Endothelial cell of umbilical vein (primary cell): ENCODE measurements at regions not wholly inside any gene's neighbourhood (a gene's known extent, or its start where the extent isn't known, plus 50 kb on each side); places are given as distances from the start of the nearest gene placed in this dataset.

Experiments used
- EZH2 ChIP-seq: IDR thresholded peaks from 2 replicates; pipeline ENCODE4 v1.6.1; 2012; ENCODE audit warnings: borderline replicate concordance, low read depth, mild to moderate bottlenecking, moderate library complexity, low read length, inconsistent platforms; ENCODE audit not compliant: severe bottlenecking
- FOS ChIP-seq: IDR thresholded peaks from 2 replicates; pipeline ENCODE4 v1.6.1; 2011; ENCODE audit warnings: mild to moderate bottlenecking, low read length, moderate library complexity, borderline replicate concordance; ENCODE audit not compliant: insufficient read depth
- GATA2 ChIP-seq: IDR thresholded peaks from 2 replicates; pipeline ENCODE4 v1.7.0; 2011; ENCODE audit warnings: low read depth, mild to moderate bottlenecking, moderate library complexity, mixed read lengths, low read length; ENCODE audit not compliant: insufficient read length, insufficient read depth
- JUN ChIP-seq: IDR thresholded peaks from 2 replicates; pipeline ENCODE4 v1.6.1; 2011; ENCODE audit warnings: borderline replicate concordance, low read depth; ENCODE audit not compliant: insufficient read length, insufficient read depth
- MYC ChIP-seq: IDR thresholded peaks from one replicate; pipeline ENCODE4 v1.6.1; 2011; ENCODE audit warnings: mild to moderate bottlenecking, low read depth, low read length
- POLR2A ChIP-seq: IDR thresholded peaks from 2 replicates; pipeline ENCODE4 v1.6.1; 2012; ENCODE audit warnings: low read depth, mild to moderate bottlenecking, control low read depth, low read length
- POLR2AphosphoS5 ChIP-seq: IDR thresholded peaks from 2 replicates; pipeline ENCODE4 v1.6.1; 2012; ENCODE audit warnings: low read depth, mild to moderate bottlenecking, control low read depth, low read length, moderate library complexity; ENCODE audit not compliant: insufficient read depth
- TF ChIP-seq, protein P1 (sequence below), 2 donors: IDR thresholded peaks; 1 replicate in 1 of 2; 2 replicates in 1 of 2; pipeline ENCODE4 v1.5.1; 2011; ENCODE audit warnings: low read length in 2 of 2, mild to moderate bottlenecking in 2 of 2, moderate library complexity in 2 of 2, control low read depth in 1 of 2, inconsistent platforms in 1 of 2, low read depth in 1 of 2; ENCODE audit not compliant: insufficient read depth in 1 of 2; ENCODE audit errors: extremely low read depth in 1 of 2
- TF ChIP-seq, protein P2 (sequence below): IDR thresholded peaks from 2 replicates; pipeline ENCODE4 v1.6.1; 2011; ENCODE audit not compliant: insufficient read depth, insufficient read length

- TF ChIP-seq EZH2 (no peak), POLR2AphosphoS5 (no peak), POLR2A (no peak), FOS (no peak), JUN (no peak), MYC (no peak), GATA2 (no peak)
- TF ChIP-seq, protein P1, sequence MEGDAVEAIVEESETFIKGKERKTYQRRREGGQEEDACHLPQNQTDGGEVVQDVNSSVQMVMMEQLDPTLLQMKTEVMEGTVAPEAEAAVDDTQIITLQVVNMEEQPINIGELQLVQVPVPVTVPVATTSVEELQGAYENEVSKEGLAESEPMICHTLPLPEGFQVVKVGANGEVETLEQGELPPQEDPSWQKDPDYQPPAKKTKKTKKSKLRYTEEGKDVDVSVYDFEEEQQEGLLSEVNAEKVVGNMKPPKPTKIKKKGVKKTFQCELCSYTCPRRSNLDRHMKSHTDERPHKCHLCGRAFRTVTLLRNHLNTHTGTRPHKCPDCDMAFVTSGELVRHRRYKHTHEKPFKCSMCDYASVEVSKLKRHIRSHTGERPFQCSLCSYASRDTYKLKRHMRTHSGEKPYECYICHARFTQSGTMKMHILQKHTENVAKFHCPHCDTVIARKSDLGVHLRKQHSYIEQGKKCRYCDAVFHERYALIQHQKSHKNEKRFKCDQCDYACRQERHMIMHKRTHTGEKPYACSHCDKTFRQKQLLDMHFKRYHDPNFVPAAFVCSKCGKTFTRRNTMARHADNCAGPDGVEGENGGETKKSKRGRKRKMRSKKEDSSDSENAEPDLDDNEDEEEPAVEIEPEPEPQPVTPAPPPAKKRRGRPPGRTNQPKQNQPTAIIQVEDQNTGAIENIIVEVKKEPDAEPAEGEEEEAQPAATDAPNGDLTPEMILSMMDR (IDR thresholded peaks at IDR 0.05; ENCODE audit: extremely low read depth in 1 of 2, insufficient read depth in 1 of 2, low read depth in 1 of 2, low read length in 2 of 2) = no peak
- TF ChIP-seq, protein P2, sequence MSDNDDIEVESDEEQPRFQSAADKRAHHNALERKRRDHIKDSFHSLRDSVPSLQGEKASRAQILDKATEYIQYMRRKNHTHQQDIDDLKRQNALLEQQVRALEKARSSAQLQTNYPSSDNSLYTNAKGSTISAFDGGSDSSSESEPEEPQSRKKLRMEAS = no peak
Measured at GRCh38 chr19:30255791-30256495, 116.2 kb upstream of the ZNF536 start.
